K562 (cell line): ENCODE measurements at regions not wholly inside any gene's neighbourhood (a gene's known extent, or its start where the extent isn't known, plus 50 kb on each side); places are given as distances from the start of the nearest gene placed in this dataset.

Experiments
- ATAC-seq: fragments of 200-7000 bp; cut with Tn5 transposase; 3 replicates; pipeline ENCODE4 v1.9.1; 2020; ENCODE audit warnings: moderate library complexity
- BruUV-seq: library from RNA; stranded (reverse); fragments of 400-500 nt; replicated peaks from 2 replicates; lab custom pipeline; 2021; lab: Mats Ljungman, UMichigan
- CTCF ChIA-PET: fragments of 300-600 bp; formaldehyde crosslinking; extraction: SDS; loops from one replicate; lab custom pipeline; 2021; ENCODE audit warnings: low intra/inter-chr PET ratio; lab: Yijun Ruan, JAX
- POLR2A ChIA-PET: fragments of 300-600, 350-650 bp; sonication (Branson Sonifier 250); formaldehyde crosslinking; extraction: SDS; loops from one replicate; lab custom pipeline; 2021; ENCODE audit warnings: antibody characterized with exemption, inconsistent platforms; lab: Yijun Ruan, JAX
- DNase-seq, 4 experiments: peaks; one replicate each; pipeline versions ENCODE4 v3.0.0 to v3.0.0-alpha.2; 2011 to 2018; ENCODE audit warnings: low spot score in 3 of 4, mixed read lengths in 3 of 4; ENCODE audit errors: extremely low read depth in 1 of 4
- FAIRE-seq: peaks from 2 replicates; lab custom pipeline; 2011; peaks lifted over from hg19 to GRCh38; lab: Jason Lieb, UNC
- H2AFZ ChIP-seq: 2 replicates; pipeline ENCODE4 v1.6.0; 2011; ENCODE audit warnings: low read depth, low read length, control low read depth, inconsistent platforms
- H3K27ac ChIP-seq: fragments of 200-600 bp; 3 replicates; pipeline ENCODE4 v1.8.0; 2011; ENCODE audit warnings: low read depth, mild to moderate bottlenecking, control low read depth, inconsistent platforms, low read length, moderate library complexity, mixed read lengths; ENCODE audit errors: extremely low read depth
- H3K27me3 ChIP-seq, 2 experiments: fragments of 300-600 bp in 1 of 2; 2 replicates in 1 of 2; 3 replicates in 1 of 2; pipeline versions ENCODE4 v1.6.0 to v1.8.0; 2011; ENCODE audit warnings: inconsistent platforms in 2 of 2, low read length in 2 of 2, mild to moderate bottlenecking in 1 of 2, mixed read lengths in 1 of 2, moderate library complexity in 1 of 2; ENCODE audit not compliant: control insufficient read depth in 2 of 2, insufficient read depth in 2 of 2
- H3K36me3 ChIP-seq: fragments of 300-600 bp; 3 replicates; pipeline ENCODE4 v1.8.0; 2011; ENCODE audit warnings: mild to moderate bottlenecking, low read length, inconsistent platforms; ENCODE audit not compliant: control insufficient read depth, insufficient read depth
- H3K4me1 ChIP-seq, 2 experiments: fragments of 200-600 bp in 1 of 2; replicated peaks in 1 of 2; 2 replicates in 1 of 2; 3 replicates in 1 of 2; pipeline versions ENCODE4 v1.5.1 to v1.8.0; 2011; ENCODE audit warnings: inconsistent platforms in 2 of 2, low read length in 2 of 2, mild to moderate bottlenecking in 1 of 2, mixed read lengths in 1 of 2, moderate library complexity in 1 of 2; ENCODE audit not compliant: control insufficient read depth in 2 of 2, insufficient read depth in 2 of 2
- H3K4me2 ChIP-seq: 2 replicates; pipeline ENCODE4 v1.6.1; 2011; ENCODE audit warnings: low read length, control low read depth, inconsistent platforms, mixed read lengths; ENCODE audit not compliant: insufficient read depth
- H3K4me3 ChIP-seq: fragments of 200-600 bp; sonication (generic), shearing (Covaris generic); 2 replicates; pipeline ENCODE4 v1.5.1; 2016; ENCODE audit warnings: control low read depth, inconsistent platforms
- H3K79me2 ChIP-seq: fragments of 200-600 bp; 3 replicates; pipeline ENCODE4 v1.8.0; 2011; ENCODE audit warnings: low read length, inconsistent platforms; ENCODE audit not compliant: control insufficient read depth, insufficient read depth
- H3K9ac ChIP-seq, 2 experiments: 2 replicates each; pipeline versions ENCODE4 v1.6.0 to v1.6.1; 2011; ENCODE audit warnings: low read depth in 2 of 2, low read length in 2 of 2, control low read depth in 1 of 2, inconsistent platforms in 1 of 2, mild to moderate bottlenecking in 1 of 2, mixed read lengths in 1 of 2; ENCODE audit not compliant: insufficient read depth in 1 of 2
- H3K9me1 ChIP-seq: one replicate; pipeline ENCODE4 v1.6.0; 2011; ENCODE audit warnings: inconsistent platforms, mild to moderate bottlenecking, low read length, moderate library complexity; ENCODE audit not compliant: control insufficient read depth, insufficient read depth
- H3K9me3 ChIP-seq: replicated peaks from 2 replicates; pipeline ENCODE4 v1.5.1; 2011; ENCODE audit warnings: low read depth, low read length, inconsistent platforms; ENCODE audit not compliant: control insufficient read depth, insufficient read depth
- H4K20me1 ChIP-seq: replicated peaks from 2 replicates; pipeline ENCODE4 v1.6.1; 2011; ENCODE audit warnings: low read length, inconsistent platforms, mixed read lengths; ENCODE audit not compliant: control insufficient read depth, insufficient read depth
- ARID1B ChIP-seq: fragments of 450-650 bp; IDR thresholded peaks from 2 replicates; pipeline ENCODE4 v1.6.1; 2016; ENCODE audit warnings: antibody characterized with exemption, mild to moderate bottlenecking, inconsistent platforms
- CCAR2 ChIP-seq: fragments of 200-400 bp; formaldehyde crosslinking; IDR thresholded peaks from 2 replicates; pipeline ENCODE4 v1.6.1; 2017; ENCODE audit warnings: mild to moderate bottlenecking, low read depth, low read length
- CTBP1 ChIP-seq: fragments of 450-650 bp; IDR thresholded peaks from 2 replicates; pipeline ENCODE4 v1.6.1; 2016; ENCODE audit warnings: borderline replicate concordance
- KDM1A ChIP-seq, 2 experiments: fragments of 450-650 bp; IDR thresholded peaks; 2 replicates each; pipeline ENCODE4 v1.6.1; 2016; ENCODE audit warnings: mild to moderate bottlenecking in 2 of 2
- MAFF ChIP-seq: IDR thresholded peaks from 2 replicates; pipeline ENCODE4 v1.6.1; 2012; ENCODE audit warnings: low read length, improper control_type of control experiment
- NFIX ChIP-seq: fragments of 250-450 bp; sonication (Bioruptor Pico); IDR thresholded peaks from 2 replicates; pipeline ENCODE4 v1.4.0; 2020; ENCODE audit warnings: low read depth, mild to moderate bottlenecking, moderate library complexity
- PTTG1 ChIP-seq: fragments of 450-650 bp; IDR thresholded peaks from 2 replicates; pipeline ENCODE4 v1.6.1; 2016; ENCODE audit warnings: low read depth, mild to moderate bottlenecking, missing genetic modification characterization, missing compliant biosample characterization
- SNIP1 ChIP-seq: fragments of 450-650 bp; IDR thresholded peaks from 2 replicates; pipeline ENCODE4 v1.7.1; 2017; ENCODE audit warnings: low read depth, mild to moderate bottlenecking
- ZFP91 ChIP-seq: sonication (generic); formaldehyde crosslinking; IDR thresholded peaks from 2 replicates; pipeline ENCODE4 v1.8.0; 2022; ENCODE audit warnings: mild to moderate bottlenecking, missing genetic modification reagents
- ZNF165 ChIP-seq: fragments of 250-450 bp; sonication (Bioruptor Pico); IDR thresholded peaks from 2 replicates; pipeline ENCODE4 v1.4.0; 2020; ENCODE audit warnings: borderline replicate concordance
- ZNF57 ChIP-seq: fragments of 450-650 bp; formaldehyde crosslinking; IDR thresholded peaks from 2 replicates; pipeline ENCODE4 v1.4.0; 2020; ENCODE audit warnings: mild to moderate bottlenecking, moderate library complexity
- WGBS: fragments of 100-300 bp; shearing (Covaris generic); methylation state at CpG from one replicate; pipeline ENCODE4 v1.1.6; 2016; ENCODE audit warnings: low coverage, mixed read lengths; ENCODE audit not compliant: insufficient coverage; ENCODE audit errors: missing lambda C conversion rate; 5-methylcytosine and 5-hydroxymethylcytosine counted together
- in situ Hi-C: fragments of 300-500 bp; cut with MboI; formaldehyde crosslinking; loops from 4 replicates; pipeline ENCODE4 v1.15.0; 2018; ENCODE audit warnings: inconsistent platforms, mixed read lengths
- intact Hi-C: fragments of 100-400 bp; cut with micrococcal nuclease; formaldehyde crosslinking; loops from 2 replicates; pipeline ENCODE4 v1.14.2; 2022
- TF ChIP-seq, protein P1 (sequence below), 2 experiments: fragments of 450-650 bp; IDR thresholded peaks; 2 replicates each; pipeline ENCODE4 v1.6.1; 2018; ENCODE audit warnings: mild to moderate bottlenecking in 2 of 2, low read depth in 1 of 2; ENCODE audit not compliant: partially characterized antibody in 2 of 2

GRCh38 chr6:169406804-169407203 is 153.2 kb upstream of the THBS2 start:
- H3K79me2 ChIP-seq = no peaks in the 10 kb centered on the region
- H3K27me3 ChIP-seq = peaks cover 4 to 17% of the 10 kb centered on the region in 2 experiments; a peak in 3 of 5 replicates
- H3K36me3 ChIP-seq = no peaks in the 10 kb centered on the region
- no peak overlapping the region for H3K9ac ChIP-seq
- H4K20me1 ChIP-seq = no peaks in the 10 kb centered on the region
- in situ Hi-C loops = no loop called here
- no peaks in the 10 kb centered on the region for H3K9me3 ChIP-seq
- H3K4me3 ChIP-seq = no peak overlapping the region
- ATAC-seq (no peak), FAIRE-seq (no peak), DNase-seq (no peak)
- no peak overlapping the region for H3K27ac ChIP-seq
- no peak overlapping the region for H3K4me2 ChIP-seq
- ChIA-PET CTCF (no interaction called here), POLR2A (no interaction called here)
- 2% methylated on average over 5 of the region's 5 CpGs for WGBS
- no peaks in the 10 kb centered on the region for H3K4me1 ChIP-seq
- no peak overlapping the region for H2AFZ ChIP-seq
- intact Hi-C loops = no loop called here
- H3K9me1 ChIP-seq = no peaks in the 10 kb centered on the region
- TF ChIP-seq ZNF57 (CRISPR knock-in tag) (no peak), CCAR2 (no peak)
- no TSS peak for BruUV-seq

DNA sequence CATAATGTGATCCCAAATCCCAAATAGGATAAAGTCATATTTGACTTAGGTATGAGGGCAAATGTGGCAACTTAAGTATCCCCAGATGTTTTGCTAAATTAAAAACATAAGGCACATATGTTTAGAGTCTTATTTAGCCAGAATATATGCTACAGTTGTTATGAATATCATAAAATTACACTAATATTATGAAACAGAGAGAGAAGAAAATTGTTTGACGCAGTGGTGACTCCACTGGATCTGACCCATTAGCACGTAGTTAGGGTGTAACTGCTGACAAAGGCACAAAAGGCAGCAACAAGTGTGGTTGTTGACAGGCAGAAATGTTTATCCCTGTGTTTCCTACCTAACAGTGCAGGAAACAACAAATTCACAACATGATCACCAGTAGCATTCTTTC is 152.4 kb upstream of the THBS2 start:
- 0% methylated on average over 2 of the region's 2 CpGs for whole genome bisulfite sequencing
- Histone ChIP-seq H3K4me1 (no peaks in the 10 kb centered on the region), H3K9me3 (no peaks in the 10 kb centered on the region), H3K9ac (no peak overlapping the region), H3K4me3 (no peak overlapping the region), H4K20me1 (no peaks in the 10 kb centered on the region), H3K79me2 (no peaks in the 10 kb centered on the region), H2AFZ (no peak overlapping the region), H3K4me2 (no peak overlapping the region), H3K27me3 (peaks cover 4 to 12% of the 10 kb centered on the region in 2 experiments; a peak in 3 of 5 replicates), H3K36me3 (no peaks in the 10 kb centered on the region), H3K27ac (no peak overlapping the region), H3K9me1 (no peaks in the 10 kb centered on the region)
- ATAC-seq (no peak), FAIRE-seq (no peak), DNase-seq (no peak)
- POLR2A ChIA-PET = no interaction called here
- intact Hi-C loops (no loop called here), in situ Hi-C loops (no loop called here)
- no TSS peak for BruUV-seq
- CTCF ChIA-PET = no interaction called here
- TF ChIP-seq MAFF (no peak), NFIX (CRISPR knock-in tag) (no peak), KDM1A (IDR thresholded peaks at IDR 0.05) (no peak), CTBP1 (no peak), ZNF165 (no peak), SNIP1 (no peak), ARID1B (no peak), PTTG1 (tag) (no peak), ZFP91 (CRISPR knock-in tag) (no peak)
- TF ChIP-seq, protein P1, sequence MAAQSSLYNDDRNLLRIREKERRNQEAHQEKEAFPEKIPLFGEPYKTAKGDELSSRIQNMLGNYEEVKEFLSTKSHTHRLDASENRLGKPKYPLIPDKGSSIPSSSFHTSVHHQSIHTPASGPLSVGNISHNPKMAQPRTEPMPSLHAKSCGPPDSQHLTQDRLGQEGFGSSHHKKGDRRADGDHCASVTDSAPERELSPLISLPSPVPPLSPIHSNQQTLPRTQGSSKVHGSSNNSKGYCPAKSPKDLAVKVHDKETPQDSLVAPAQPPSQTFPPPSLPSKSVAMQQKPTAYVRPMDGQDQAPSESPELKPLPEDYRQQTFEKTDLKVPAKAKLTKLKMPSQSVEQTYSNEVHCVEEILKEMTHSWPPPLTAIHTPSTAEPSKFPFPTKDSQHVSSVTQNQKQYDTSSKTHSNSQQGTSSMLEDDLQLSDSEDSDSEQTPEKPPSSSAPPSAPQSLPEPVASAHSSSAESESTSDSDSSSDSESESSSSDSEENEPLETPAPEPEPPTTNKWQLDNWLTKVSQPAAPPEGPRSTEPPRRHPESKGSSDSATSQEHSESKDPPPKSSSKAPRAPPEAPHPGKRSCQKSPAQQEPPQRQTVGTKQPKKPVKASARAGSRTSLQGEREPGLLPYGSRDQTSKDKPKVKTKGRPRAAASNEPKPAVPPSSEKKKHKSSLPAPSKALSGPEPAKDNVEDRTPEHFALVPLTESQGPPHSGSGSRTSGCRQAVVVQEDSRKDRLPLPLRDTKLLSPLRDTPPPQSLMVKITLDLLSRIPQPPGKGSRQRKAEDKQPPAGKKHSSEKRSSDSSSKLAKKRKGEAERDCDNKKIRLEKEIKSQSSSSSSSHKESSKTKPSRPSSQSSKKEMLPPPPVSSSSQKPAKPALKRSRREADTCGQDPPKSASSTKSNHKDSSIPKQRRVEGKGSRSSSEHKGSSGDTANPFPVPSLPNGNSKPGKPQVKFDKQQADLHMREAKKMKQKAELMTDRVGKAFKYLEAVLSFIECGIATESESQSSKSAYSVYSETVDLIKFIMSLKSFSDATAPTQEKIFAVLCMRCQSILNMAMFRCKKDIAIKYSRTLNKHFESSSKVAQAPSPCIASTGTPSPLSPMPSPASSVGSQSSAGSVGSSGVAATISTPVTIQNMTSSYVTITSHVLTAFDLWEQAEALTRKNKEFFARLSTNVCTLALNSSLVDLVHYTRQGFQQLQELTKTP (IDR thresholded peaks at IDR 0.05; ENCODE audit: low read depth in 1 of 2, partially characterized antibody in 2 of 2) = no peak
